ENCODE measurements at regions not wholly inside any gene's neighbourhood (a gene's known extent, or its start where the extent isn't known, plus 50 kb on each side); places are given as distances from the start of the nearest gene placed in this dataset.

DNA sequence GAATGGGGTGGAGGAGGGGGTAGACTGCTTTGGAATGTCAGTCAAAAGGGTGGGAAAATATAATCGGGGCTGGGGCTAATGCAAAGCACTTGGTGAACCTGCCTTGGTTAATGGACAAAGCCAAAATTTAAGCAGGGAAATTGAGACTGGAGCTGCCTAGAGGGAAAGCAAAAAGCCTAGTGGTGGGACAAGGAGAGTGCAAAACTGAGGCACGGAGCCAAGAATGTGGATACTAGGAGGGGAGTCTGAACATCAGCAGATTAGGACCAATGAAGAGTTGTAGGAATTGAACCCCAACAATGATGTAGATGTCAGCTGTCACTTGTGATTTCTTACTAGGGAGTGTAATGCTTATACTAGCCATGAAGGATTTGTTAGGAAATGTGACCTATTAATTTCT, 195.9 kb downstream of the MDFIC start (continued):
- TF ChIP-seq, protein P1, sequence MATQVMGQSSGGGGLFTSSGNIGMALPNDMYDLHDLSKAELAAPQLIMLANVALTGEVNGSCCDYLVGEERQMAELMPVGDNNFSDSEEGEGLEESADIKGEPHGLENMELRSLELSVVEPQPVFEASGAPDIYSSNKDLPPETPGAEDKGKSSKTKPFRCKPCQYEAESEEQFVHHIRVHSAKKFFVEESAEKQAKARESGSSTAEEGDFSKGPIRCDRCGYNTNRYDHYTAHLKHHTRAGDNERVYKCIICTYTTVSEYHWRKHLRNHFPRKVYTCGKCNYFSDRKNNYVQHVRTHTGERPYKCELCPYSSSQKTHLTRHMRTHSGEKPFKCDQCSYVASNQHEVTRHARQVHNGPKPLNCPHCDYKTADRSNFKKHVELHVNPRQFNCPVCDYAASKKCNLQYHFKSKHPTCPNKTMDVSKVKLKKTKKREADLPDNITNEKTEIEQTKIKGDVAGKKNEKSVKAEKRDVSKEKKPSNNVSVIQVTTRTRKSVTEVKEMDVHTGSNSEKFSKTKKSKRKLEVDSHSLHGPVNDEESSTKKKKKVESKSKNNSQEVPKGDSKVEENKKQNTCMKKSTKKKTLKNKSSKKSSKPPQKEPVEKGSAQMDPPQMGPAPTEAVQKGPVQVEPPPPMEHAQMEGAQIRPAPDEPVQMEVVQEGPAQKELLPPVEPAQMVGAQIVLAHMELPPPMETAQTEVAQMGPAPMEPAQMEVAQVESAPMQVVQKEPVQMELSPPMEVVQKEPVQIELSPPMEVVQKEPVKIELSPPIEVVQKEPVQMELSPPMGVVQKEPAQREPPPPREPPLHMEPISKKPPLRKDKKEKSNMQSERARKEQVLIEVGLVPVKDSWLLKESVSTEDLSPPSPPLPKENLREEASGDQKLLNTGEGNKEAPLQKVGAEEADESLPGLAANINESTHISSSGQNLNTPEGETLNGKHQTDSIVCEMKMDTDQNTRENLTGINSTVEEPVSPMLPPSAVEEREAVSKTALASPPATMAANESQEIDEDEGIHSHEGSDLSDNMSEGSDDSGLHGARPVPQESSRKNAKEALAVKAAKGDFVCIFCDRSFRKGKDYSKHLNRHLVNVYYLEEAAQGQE (IDR thresholded peaks at IDR 0.05; ENCODE audit: borderline replicate concordance): no peak
- no peak for TF ChIP-seq SMC3 (conservative IDR thresholded peaks at IDR 0.05; ENCODE audit: poor library complexity)

DNA sequence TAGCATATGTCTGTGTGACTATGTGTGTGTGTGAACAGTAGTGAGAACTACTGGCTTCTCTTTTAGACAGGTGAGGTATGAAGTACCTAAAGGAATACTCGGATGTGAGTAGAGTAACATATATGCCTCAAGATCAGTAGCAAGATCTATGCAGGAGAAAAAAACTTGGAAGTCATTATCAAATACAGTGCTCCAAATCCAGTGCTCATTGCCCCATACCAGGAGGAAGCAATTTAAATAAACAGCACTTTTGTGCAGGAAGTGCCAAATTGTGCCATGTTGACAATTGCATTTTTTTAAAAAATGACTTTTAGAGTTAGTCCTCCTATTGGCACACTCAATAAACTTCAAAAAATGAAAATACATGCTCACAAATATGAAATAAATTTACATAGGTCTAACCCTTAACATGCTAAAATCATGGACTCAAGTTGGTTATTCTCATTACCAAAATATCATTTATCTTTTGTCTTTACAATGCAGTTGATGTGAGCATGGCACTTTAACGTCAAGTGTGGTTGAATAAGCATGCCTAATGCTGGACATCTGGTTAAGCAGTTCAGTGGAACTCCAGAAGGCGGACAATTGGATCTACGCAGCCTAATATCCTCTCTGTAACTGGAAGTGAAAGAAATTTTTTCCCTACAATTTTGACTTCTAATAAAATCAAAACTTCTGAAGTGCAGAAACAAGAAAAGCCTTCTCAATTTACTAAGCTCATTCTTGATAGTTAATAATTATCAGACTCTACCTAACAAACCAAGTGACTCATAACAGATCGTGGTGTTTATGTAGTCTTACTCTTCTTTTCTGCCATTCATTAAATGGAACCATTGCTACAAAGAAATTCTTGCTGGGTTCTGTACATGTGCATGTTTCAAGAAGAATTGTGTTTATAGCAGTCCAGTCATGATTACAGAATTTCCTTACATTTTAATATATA, 195.2 kb downstream of the MDFIC start:
- Histone ChIP-seq H3K27ac (ENCODE audit: low read length) (no peak overlapping the region), H3K79me2 (replicated peaks; ENCODE audit: insufficient read depth, low read length) (no peaks in the 10 kb centered on the region), H2AFZ (ENCODE audit: low read depth, low read length) (no peak overlapping the region)

DNA sequence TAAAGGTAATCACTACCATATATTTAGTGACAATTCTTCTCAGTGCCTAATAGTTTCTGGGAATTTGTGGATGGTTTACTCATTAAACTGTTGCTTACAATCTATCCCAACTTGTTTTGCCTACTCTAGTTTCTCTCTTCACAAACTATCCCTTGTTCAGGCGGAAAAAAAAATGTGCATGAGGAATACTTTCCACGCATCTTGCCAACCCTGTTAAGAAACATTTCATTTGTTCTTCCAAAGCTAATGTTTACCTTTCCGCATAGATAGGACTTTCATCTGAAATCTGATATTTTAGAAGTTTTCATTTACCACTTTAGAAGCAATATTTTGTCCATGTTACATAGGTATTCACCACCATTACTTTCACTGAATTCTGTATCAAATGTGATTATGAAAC, 191.9 kb downstream of the MDFIC start:
- no peak overlapping the region for H3K4me2 ChIP-seq (ENCODE audit: low read length)
- no peaks in the 10 kb centered on the region for H3K27me3 ChIP-seq (ENCODE audit: insufficient read depth, low read depth, low read length)
- H2AFZ ChIP-seq (ENCODE audit: low read depth, low read length): no peak overlapping the region
- H4K20me1 ChIP-seq (ENCODE audit: insufficient read depth): no peaks in the 10 kb centered on the region
- no peak overlapping the region for H3K4me3 ChIP-seq (ENCODE audit: low read length)
- no peaks in the 10 kb centered on the region for H3K36me3 ChIP-seq (ENCODE audit: insufficient read depth, low read length)
- no peaks in the 10 kb centered on the region for H3K9me2 ChIP-seq (ENCODE audit: insufficient read depth, low read length)
- H3K27ac ChIP-seq (ENCODE audit: low read length): no peak overlapping the region
- no peak overlapping the region for H3K9ac ChIP-seq (ENCODE audit: low read length)
- no peaks in the 10 kb centered on the region for H3K79me2 ChIP-seq (replicated peaks; ENCODE audit: insufficient read depth, low read length)
- H3K9me3 ChIP-seq (ENCODE audit: low read length): no peaks in the 10 kb centered on the region
- TF ChIP-seq TAF1 (IDR thresholded peaks at IDR 0.05; ENCODE audit: low read depth): no peak
- no peak for TF ChIP-seq POLR2AphosphoS5 (IDR thresholded peaks at IDR 0.05)
- no peak for TF ChIP-seq MXI1 (conservative IDR thresholded peaks at IDR 0.05; ENCODE audit: poor library complexity, severe bottlenecking)
- no peak for TF ChIP-seq RAD21 (conservative IDR thresholded peaks at IDR 0.05)
- no peak for TF ChIP-seq EP300 (conservative IDR thresholded peaks at IDR 0.05; ENCODE audit: poor library complexity, severe bottlenecking)
- H3F3A ChIP-seq (ENCODE audit: insufficient read depth, low read length, poor library complexity, severe bottlenecking): no peaks in the 10 kb centered on the region

More for the DNA sequence above, 195.2 kb downstream of the MDFIC start:
- Histone ChIP-seq H3K4me3 (ENCODE audit: low read length) (no peak overlapping the region), H4K20me1 (ENCODE audit: insufficient read depth) (no peaks in the 10 kb centered on the region), H3K9me3 (ENCODE audit: low read length) (no peaks in the 10 kb centered on the region), H3K27me3 (ENCODE audit: insufficient read depth, low read depth, low read length) (no peaks in the 10 kb centered on the region), H3K9me2 (ENCODE audit: insufficient read depth, low read length) (no peaks in the 10 kb centered on the region), H3K9ac (ENCODE audit: low read length) (no peak overlapping the region), H3K4me2 (ENCODE audit: low read length) (no peak overlapping the region), H3F3A (ENCODE audit: insufficient read depth, low read length, poor library complexity, severe bottlenecking) (no peaks in the 10 kb centered on the region), H3K36me3 (ENCODE audit: insufficient read depth, low read length) (no peaks in the 10 kb centered on the region)
- TF ChIP-seq, protein P1 (IDR thresholded peaks at IDR 0.05; ENCODE audit: borderline replicate concordance): no peak
- no peak for TF ChIP-seq SMC3 (conservative IDR thresholded peaks at IDR 0.05; ENCODE audit: poor library complexity)
- TF ChIP-seq TAF1 (IDR thresholded peaks at IDR 0.05; ENCODE audit: low read depth): no peak
- TF ChIP-seq EP300 (conservative IDR thresholded peaks at IDR 0.05; ENCODE audit: poor library complexity, severe bottlenecking): no peak
- no peak for TF ChIP-seq MXI1 (conservative IDR thresholded peaks at IDR 0.05; ENCODE audit: poor library complexity, severe bottlenecking)
- no peak for TF ChIP-seq RAD21 (conservative IDR thresholded peaks at IDR 0.05)

All from neural cell (in vitro differentiated cells).